ENCODE measurements at regions not wholly inside any gene's neighbourhood (a gene's known extent, or its start where the extent isn't known, plus 50 kb on each side); places are given as distances from the start of the nearest gene placed in this dataset.
"Not testable (repeated sequence)": the region's sequence is repeated elsewhere in the genome, so short reads cannot be mapped to it uniquely, and the experiment has no call there.

GRCh38 chr19:29154163-29154562 lies 58.8 kb downstream of the UQCRFS1 start:
- peaks cover 2 to 13% (median 4%) of the 10 kb centered on the region in 3 donors for H3K27me3 Mint-ChIP-seq (ENCODE audit: low read depth in 3 of 3)
- H3K36me3 Mint-ChIP-seq: peaks cover 0 to 8% (median 0%) of the 10 kb centered on the region in 3 donors
- no peaks in the 10 kb centered on the region for H3K4me1 Mint-ChIP-seq
- H3K9me3 Mint-ChIP-seq: peaks cover 7 to 49% (median 16%) of the 10 kb centered on the region in 6 donors
- no peak overlapping the region for H3K4me3 Mint-ChIP-seq
- no peak overlapping the region for H3K27ac Mint-ChIP-seq
- no peak for DNase-seq

DNA sequence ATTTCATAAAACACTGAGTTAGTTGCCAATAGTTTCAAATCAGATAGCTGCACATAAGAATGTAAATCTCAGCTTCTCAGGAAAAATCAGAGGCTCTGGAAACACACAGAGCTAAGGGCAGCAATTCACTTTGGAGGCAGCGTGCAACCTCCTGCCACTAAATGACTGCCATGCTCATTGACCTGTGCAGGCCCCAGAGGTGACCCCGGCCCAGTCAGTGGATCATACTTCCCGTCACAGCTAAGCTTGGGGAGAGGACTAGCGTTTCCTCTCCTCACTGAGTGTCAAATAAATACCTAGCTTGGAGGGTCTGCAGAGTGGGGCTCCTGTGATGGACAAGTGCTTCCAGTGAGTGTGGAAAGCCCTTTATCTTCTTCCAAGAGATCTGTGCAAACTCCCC lies 67.2 kb downstream of the UQCRFS1 start:
- DNase-seq: no peak
- peaks cover 0 to 15% (median 10%) of the 10 kb centered on the region in 6 donors for H3K9me3 Mint-ChIP-seq
- no peak overlapping the region for H3K4me3 Mint-ChIP-seq
- H3K4me1 Mint-ChIP-seq: no peaks in the 10 kb centered on the region
- peaks cover 0 to 4% (median 3%) of the 10 kb centered on the region in 3 donors for H3K27me3 Mint-ChIP-seq (ENCODE audit: low read depth in 3 of 3)
- no peaks in the 10 kb centered on the region for H3K36me3 Mint-ChIP-seq
- no peak overlapping the region for H3K27ac Mint-ChIP-seq

DNA sequence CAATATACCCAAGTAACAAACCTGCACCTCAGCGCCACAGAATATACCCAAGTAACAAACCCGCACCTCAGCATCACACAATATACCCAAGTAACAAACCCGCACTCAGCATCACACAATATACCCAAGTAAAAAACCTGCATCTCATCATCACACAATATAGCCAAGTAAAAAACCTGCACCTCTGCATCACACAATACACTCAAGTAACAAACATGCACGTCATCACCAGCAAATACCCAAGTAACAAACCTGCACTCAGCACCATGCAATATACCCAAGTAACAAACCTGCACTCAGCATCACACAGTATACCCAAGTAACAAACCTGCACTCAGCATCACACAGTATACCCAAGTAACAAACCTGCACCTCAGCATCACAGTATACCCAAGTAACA lies 69.8 kb downstream of the UQCRFS1 start:
- Mint-ChIP-seq H3K27me3 (ENCODE audit: low read depth in 3 of 3) (peaks cover 0 to 4% (median 3%) of the 10 kb centered on the region in 3 donors), H3K36me3 (no peaks in the 10 kb centered on the region), H3K9me3 (peaks cover 21 to 40% (median 27%) of the 10 kb centered on the region in 6 donors), H3K4me3 (no peak overlapping the region), H3K4me1 (no peaks in the 10 kb centered on the region), H3K27ac (no peak overlapping the region)
- no peak for DNase-seq

DNA sequence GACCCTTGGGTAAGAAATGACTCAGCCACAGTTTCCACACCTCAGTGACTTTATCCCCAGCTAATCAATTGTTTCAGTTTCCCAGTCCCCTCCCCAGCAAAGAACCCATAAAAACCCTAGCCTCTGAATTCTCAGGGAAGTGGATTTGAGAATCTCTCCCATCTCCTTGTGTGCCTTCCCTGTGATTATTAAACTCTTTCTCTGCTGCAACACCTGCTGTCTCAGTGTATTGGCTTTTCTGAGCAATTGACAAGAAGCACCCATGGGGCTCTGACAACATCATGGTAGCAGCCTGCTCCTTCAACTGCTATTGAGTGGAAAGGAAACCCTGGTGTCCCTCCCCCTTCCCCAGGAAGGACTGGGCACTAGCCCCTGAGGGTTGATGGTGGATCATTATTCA lies 73.7 kb downstream of the UQCRFS1 start:
- peaks cover 0 to 3% (median 0%) of the 10 kb centered on the region in 3 donors for H3K27me3 Mint-ChIP-seq (ENCODE audit: low read depth in 3 of 3)
- H3K27ac Mint-ChIP-seq: no peak overlapping the region
- peaks cover 24 to 71% (median 41%) of the 10 kb centered on the region in 6 donors for H3K9me3 Mint-ChIP-seq
- no peaks in the 10 kb centered on the region for H3K36me3 Mint-ChIP-seq
- no peaks in the 10 kb centered on the region for H3K4me1 Mint-ChIP-seq
- no peak overlapping the region for H3K4me3 Mint-ChIP-seq
- no peak for DNase-seq

- H3K27ac Mint-ChIP-seq; H3K4me1 Mint-ChIP-seq; H3K36me3 Mint-ChIP-seq; H3K4me3 Mint-ChIP-seq; DNase-seq; H3K27me3 Mint-ChIP-seq (ENCODE audit: low read depth in 3 of 3): not testable (repeated sequence)
- peaks cover 21 to 71% (median 43%) of the 10 kb centered on the region in 6 donors for H3K9me3 Mint-ChIP-seq
Measured at GRCh38 chr19:29138206-29138605, 74.7 kb downstream of the UQCRFS1 start.

DNA sequence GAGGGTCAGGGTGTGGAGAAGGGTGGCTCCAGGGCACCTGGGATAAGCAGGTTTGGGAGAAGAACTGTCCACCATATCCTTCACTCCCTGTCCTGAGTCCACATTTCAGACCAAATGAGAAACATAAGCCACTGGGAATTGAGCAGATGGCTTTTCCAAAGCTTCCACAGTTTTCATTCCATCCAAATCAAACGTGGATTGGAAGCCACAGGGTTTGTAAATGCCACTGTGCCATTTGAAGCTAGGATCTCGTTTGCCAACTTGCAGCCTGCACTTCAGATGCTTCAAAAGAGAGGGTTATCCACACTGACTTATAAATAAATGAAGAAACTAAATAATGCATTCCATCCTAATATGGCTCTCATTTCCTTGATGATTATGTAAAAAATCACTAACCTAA lies 81.5 kb downstream of the UQCRFS1 start:
- Mint-ChIP-seq H3K4me3 (no peak overlapping the region), H3K4me1 (no peaks in the 10 kb centered on the region), H3K36me3 (no peaks in the 10 kb centered on the region), H3K9me3 (peaks cover 2 to 16% (median 7%) of the 10 kb centered on the region in 6 donors), H3K27me3 (ENCODE audit: low read depth in 3 of 3) (peaks cover 0 to 11% (median 2%) of the 10 kb centered on the region in 3 donors), H3K27ac (no peak overlapping the region)
- DNase-seq: no peak

GRCh38 chr19:29129148-29129547 lies 83.8 kb downstream of the UQCRFS1 start:
- Mint-ChIP-seq H3K4me3 (no peak overlapping the region), H3K36me3 (no peaks in the 10 kb centered on the region), H3K9me3 (peaks cover 0 to 4% (median 1%) of the 10 kb centered on the region in 6 donors), H3K27ac (no peak overlapping the region), H3K27me3 (ENCODE audit: low read depth in 3 of 3) (peaks cover 0 to 8% (median 2%) of the 10 kb centered on the region in 3 donors), H3K4me1 (no peaks in the 10 kb centered on the region)
- no peak for DNase-seq

- no peak overlapping the region for H3K4me3 Mint-ChIP-seq
- no peaks in the 10 kb centered on the region for H3K36me3 Mint-ChIP-seq
- no peak overlapping the region for H3K27ac Mint-ChIP-seq
- DNase-seq: no peak
- no peaks in the 10 kb centered on the region for H3K4me1 Mint-ChIP-seq
- peaks cover 0 to 6% (median 2%) of the 10 kb centered on the region in 3 donors for H3K27me3 Mint-ChIP-seq (ENCODE audit: low read depth in 3 of 3)
- H3K9me3 Mint-ChIP-seq: no peaks in the 10 kb centered on the region
Measured at GRCh38 chr19:29128203-29128602, 84.7 kb downstream of the UQCRFS1 start.

- H3K9me3 Mint-ChIP-seq: peaks cover 0 to 2% (median 0%) of the 10 kb centered on the region in 6 donors
- no peak overlapping the region for H3K4me3 Mint-ChIP-seq
- H3K27me3 Mint-ChIP-seq (ENCODE audit: low read depth in 3 of 3): peaks cover 0 to 3% (median 2%) of the 10 kb centered on the region in 3 donors
- no peak overlapping the region for H3K27ac Mint-ChIP-seq
- peaks cover 0 to 3% (median 0%) of the 10 kb centered on the region in 3 donors for H3K36me3 Mint-ChIP-seq
- DNase-seq: no peak
- no peaks in the 10 kb centered on the region for H3K4me1 Mint-ChIP-seq
Measured at GRCh38 chr19:29122185-29122584, 90.8 kb downstream of the UQCRFS1 start.

DNA sequence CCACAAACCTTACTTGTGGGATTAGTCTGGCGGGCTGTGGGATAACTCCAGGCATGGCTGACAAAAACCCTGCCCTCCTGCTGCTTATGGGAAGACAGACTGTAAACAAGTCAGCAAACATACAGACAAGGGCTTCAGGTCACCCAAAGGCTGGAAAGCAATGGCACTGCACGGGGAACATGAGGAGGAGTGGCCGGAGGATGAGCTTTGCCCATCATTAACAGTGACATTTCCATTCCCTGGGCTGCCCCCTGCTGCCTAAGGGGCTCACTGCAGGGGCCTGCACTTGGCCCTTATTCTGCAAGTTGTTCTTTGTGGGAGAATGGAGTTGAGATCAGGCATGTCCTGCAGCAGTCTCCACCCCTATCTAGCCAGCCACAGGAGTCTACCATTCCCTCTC lies 91.3 kb downstream of the UQCRFS1 start:
- Mint-ChIP-seq H3K36me3 (peaks cover 0 to 3% (median 0%) of the 10 kb centered on the region in 3 donors), H3K4me1 (no peaks in the 10 kb centered on the region), H3K27me3 (ENCODE audit: low read depth in 3 of 3) (peaks cover 0 to 3% (median 2%) of the 10 kb centered on the region in 3 donors), H3K9me3 (peaks cover 0 to 2% (median 0%) of the 10 kb centered on the region in 6 donors), H3K4me3 (no peak overlapping the region), H3K27ac (no peak overlapping the region)
- DNase-seq: no peak

- Mint-ChIP-seq H3K27me3 (ENCODE audit: low read depth in 3 of 3) (peaks cover 0 to 3% (median 2%) of the 10 kb centered on the region in 3 donors), H3K9me3 (peaks cover 0 to 2% (median 0%) of the 10 kb centered on the region in 6 donors), H3K4me3 (no peak overlapping the region), H3K27ac (no peak overlapping the region), H3K4me1 (no peaks in the 10 kb centered on the region), H3K36me3 (peaks cover 0 to 3% (median 0%) of the 10 kb centered on the region in 3 donors)
- no peak for DNase-seq
Measured at GRCh38 chr19:29120466-29120865, 92.5 kb downstream of the UQCRFS1 start.

- Mint-ChIP-seq H3K9me3 (peaks cover 0 to 2% (median 0%) of the 10 kb centered on the region in 6 donors), H3K4me3 (no peak overlapping the region), H3K4me1 (no peaks in the 10 kb centered on the region), H3K36me3 (peaks cover 0 to 3% (median 0%) of the 10 kb centered on the region in 3 donors), H3K27ac (no peak overlapping the region), H3K27me3 (ENCODE audit: low read depth in 3 of 3) (peaks cover 0 to 3% (median 2%) of the 10 kb centered on the region in 3 donors)
- no peak for DNase-seq
Measured at GRCh38 chr19:29119590-29119989, 93.4 kb downstream of the UQCRFS1 start.

GRCh38 chr19:29118389-29118788 lies 94.6 kb downstream of the UQCRFS1 start:
- Mint-ChIP-seq H3K27me3 (ENCODE audit: low read depth in 3 of 3) (peaks cover 0 to 3% (median 2%) of the 10 kb centered on the region in 3 donors), H3K4me1 (no peaks in the 10 kb centered on the region), H3K36me3 (peaks cover 0 to 3% (median 0%) of the 10 kb centered on the region in 3 donors), H3K4me3 (no peak overlapping the region), H3K27ac (no peak overlapping the region), H3K9me3 (peaks cover 0 to 2% (median 0%) of the 10 kb centered on the region in 6 donors)
- no peak for DNase-seq

GRCh38 chr19:29117926-29118325 lies 95.0 kb downstream of the UQCRFS1 start:
- Mint-ChIP-seq H3K4me3 (no peak overlapping the region), H3K9me3 (peaks cover 0 to under 1% (median 0%) of the 10 kb centered on the region in 6 donors), H3K36me3 (peaks cover 0 to 1% (median 0%) of the 10 kb centered on the region in 3 donors), H3K27me3 (ENCODE audit: low read depth in 3 of 3) (peaks cover 0 to 3% (median 2%) of the 10 kb centered on the region in 3 donors), H3K4me1 (no peaks in the 10 kb centered on the region), H3K27ac (peak overlapping the region in 1 of 6 donors; percentile 56)
- DNase-seq: no peak

GRCh38 chr19:29115181-29115580 lies 97.8 kb downstream of the UQCRFS1 start:
- Mint-ChIP-seq H3K9me3 (no peaks in the 10 kb centered on the region), H3K27ac (no peak overlapping the region), H3K36me3 (no peaks in the 10 kb centered on the region), H3K27me3 (ENCODE audit: low read depth in 3 of 3) (peaks cover 0 to 7% (median 4%) of the 10 kb centered on the region in 3 donors), H3K4me1 (no peaks in the 10 kb centered on the region), H3K4me3 (no peak overlapping the region)
- DNase-seq: no peak

Measured in immature natural killer cell (primary cell).